GM12874 (cell line): ENCODE measurements at regions not wholly inside any gene's neighbourhood (a gene's known extent, or its start where the extent isn't known, plus 50 kb on each side); places are given as distances from the start of the nearest gene placed in this dataset.

ENCODE experiments used
- TF ChIP-seq, protein P1 (sequence below): IDR thresholded peaks from 2 replicates; pipeline ENCODE4 v1.5.1; 2011; ENCODE audit warnings: low read depth, mild to moderate bottlenecking, control low read depth, low read length, moderate library complexity; ENCODE audit not compliant: insufficient read depth

GRCh38 chr2:187050409-187050998 lies 201.5 kb upstream of the ZSWIM2 start:
- TF ChIP-seq, protein P1, sequence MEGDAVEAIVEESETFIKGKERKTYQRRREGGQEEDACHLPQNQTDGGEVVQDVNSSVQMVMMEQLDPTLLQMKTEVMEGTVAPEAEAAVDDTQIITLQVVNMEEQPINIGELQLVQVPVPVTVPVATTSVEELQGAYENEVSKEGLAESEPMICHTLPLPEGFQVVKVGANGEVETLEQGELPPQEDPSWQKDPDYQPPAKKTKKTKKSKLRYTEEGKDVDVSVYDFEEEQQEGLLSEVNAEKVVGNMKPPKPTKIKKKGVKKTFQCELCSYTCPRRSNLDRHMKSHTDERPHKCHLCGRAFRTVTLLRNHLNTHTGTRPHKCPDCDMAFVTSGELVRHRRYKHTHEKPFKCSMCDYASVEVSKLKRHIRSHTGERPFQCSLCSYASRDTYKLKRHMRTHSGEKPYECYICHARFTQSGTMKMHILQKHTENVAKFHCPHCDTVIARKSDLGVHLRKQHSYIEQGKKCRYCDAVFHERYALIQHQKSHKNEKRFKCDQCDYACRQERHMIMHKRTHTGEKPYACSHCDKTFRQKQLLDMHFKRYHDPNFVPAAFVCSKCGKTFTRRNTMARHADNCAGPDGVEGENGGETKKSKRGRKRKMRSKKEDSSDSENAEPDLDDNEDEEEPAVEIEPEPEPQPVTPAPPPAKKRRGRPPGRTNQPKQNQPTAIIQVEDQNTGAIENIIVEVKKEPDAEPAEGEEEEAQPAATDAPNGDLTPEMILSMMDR, result no peak

DNA sequence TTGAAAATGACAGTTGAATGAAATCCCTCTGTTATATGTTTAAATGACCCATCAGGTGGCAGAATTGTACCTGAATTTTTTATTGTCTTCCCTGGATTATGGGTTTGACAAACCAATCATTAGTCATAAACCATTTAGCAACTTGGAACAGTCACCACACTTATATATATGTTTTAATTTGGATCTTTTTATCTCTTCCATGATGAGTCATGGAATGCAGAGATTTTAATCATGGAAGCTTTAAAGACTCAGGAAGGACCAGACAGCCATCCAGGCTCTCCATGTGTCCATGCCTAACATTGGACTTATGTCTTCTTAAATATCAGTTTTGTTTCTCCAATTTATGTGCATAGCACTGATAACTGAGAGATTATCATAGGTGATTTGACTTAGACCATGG lies 188.3 kb upstream of the ZSWIM2 start:
- TF ChIP-seq, protein P1, result no peak

DNA sequence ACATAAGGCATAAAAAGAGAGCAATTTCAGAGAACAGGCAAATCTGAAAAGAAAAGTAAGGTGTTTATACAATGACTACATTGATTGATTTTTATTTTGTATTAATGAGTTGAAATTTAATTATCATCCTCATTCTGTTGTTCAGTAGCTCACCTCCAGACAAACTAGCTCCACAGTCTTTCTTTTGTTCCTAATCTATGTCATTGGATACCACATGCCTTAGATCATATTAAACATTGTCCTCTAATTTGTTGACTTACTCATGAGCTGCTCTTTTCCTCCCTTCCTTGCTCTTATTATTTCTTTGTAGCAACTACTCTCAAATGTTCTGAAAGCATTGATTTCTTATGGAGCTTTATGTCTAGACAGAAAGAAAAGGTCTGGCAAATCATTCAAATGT lies 185.5 kb upstream of the ZSWIM2 start:
- TF ChIP-seq, protein P1, result no peak

DNA sequence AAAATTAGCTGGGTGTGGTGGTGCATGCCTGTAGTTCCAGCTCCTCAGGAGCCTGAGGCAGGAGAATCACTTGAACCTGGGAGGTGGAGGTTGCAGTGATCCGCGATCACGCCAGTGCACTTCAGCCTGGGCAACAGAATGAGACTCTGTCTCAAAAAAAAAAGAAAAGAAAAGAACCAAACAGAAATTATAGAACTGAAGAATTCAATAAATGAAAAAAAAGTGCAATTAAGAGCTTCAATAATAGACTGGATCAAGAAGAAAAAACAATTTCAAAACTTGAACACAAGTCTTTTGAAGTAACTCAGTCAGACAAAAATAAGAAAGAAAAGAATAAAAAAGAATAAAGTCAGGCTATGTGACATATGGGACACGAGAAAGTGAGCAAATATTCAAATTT lies 175.8 kb upstream of the ZSWIM2 start:
- TF ChIP-seq, protein P1, result no peak

- TF ChIP-seq, protein P1, result no peak
These were observed 168.5 kb upstream of the ZSWIM2 start for GRCh38 chr2:187017438-187017837.

DNA sequence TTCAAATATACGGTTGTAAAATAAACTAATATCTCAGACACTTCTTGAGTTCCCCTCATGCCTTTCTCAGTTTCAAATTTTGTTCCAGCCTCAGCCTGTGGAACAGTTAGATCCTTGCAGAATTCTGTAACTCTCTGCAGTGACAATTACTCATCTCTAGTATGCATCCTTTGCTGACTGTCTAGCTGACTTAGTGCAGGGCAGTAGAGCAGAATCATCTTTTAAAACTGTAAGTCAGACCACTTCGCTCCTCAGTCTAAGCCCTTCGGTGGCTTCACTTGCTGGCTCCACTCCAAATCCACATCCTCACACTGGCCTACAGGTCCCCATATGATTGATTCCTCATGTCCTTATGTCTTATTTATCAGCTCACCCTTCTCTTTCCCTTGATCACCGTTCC lies 164.1 kb upstream of the ZSWIM2 start:
- TF ChIP-seq, protein P1, result no peak

GRCh38 chr2:187011206-187011832 lies 162.3 kb upstream of the ZSWIM2 start:
- TF ChIP-seq, protein P1, result no peak
